B cell (primary cell): ENCODE measurements at regions not wholly inside any gene's neighbourhood (a gene's known extent, or its start where the extent isn't known, plus 50 kb on each side); places are given as distances from the start of the nearest gene placed in this dataset.
"Not testable (repeated sequence)": the region's sequence is repeated elsewhere in the genome, so short reads cannot be mapped to it uniquely, and the experiment has no call there.

Experiments
- ATAC-seq: fragments of 200-7000 bp; cut with Tn5 transposase; one replicate; pipeline ENCODE4 v1.10.0; 2021; ENCODE audit warnings: low read depth, mild to moderate bottlenecking, moderate number of reproducible peaks, moderate library complexity
- CTCF ChIA-PET: fragments of 350-600 bp; sonication (Branson Sonifier 250); formaldehyde crosslinking; loops from one replicate; lab custom pipeline; 2021; ENCODE audit warnings: antibody characterized with exemption, inconsistent platforms; lab: Charles Lee
- POLR2A ChIA-PET: fragments of 350-600 bp; sonication (Branson Sonifier 250); formaldehyde crosslinking; loops from one replicate; lab custom pipeline; 2021; ENCODE audit warnings: antibody characterized with exemption; lab: Charles Lee
- DNase-seq: peaks from one replicate; pipeline ENCODE4 v3.0.0; 2013
- H2AFZ ChIP-seq: 2 replicates; pipeline ENCODE4 v1.6.1; 2012; ENCODE audit warnings: mild to moderate bottlenecking, low read depth, low read length; ENCODE audit not compliant: insufficient read depth, poor library complexity, severe bottlenecking
- H3K27ac ChIP-seq, 2 donors: 1 replicate in 1 of 2; 2 replicates in 1 of 2; pipeline ENCODE4 v1.5.1; 2012 to 2013; ENCODE audit warnings: low read length in 2 of 2, mild to moderate bottlenecking in 2 of 2, moderate library complexity in 1 of 2
- H3K27me3 ChIP-seq, 4 experiments: fragments of 200-600 bp in 1 of 4; sonication (generic) in 1 of 4; replicated peaks in 1 of 4; 1 replicate in 2 of 4; 2 replicates in 2 of 4; pipeline versions ENCODE4 v1.6.1 to v1.7.0; 2013 to 2016; ENCODE audit warnings: low read length in 3 of 4, mild to moderate bottlenecking in 2 of 4, mixed read lengths in 1 of 4, moderate library complexity in 1 of 4; ENCODE audit not compliant: insufficient read depth in 4 of 4, control insufficient read depth in 3 of 4; ENCODE audit errors: control extremely low read depth in 1 of 4
- H3K36me3 ChIP-seq, 2 experiments: replicated peaks in 1 of 2; 1 replicate in 1 of 2; 2 replicates in 1 of 2; pipeline versions ENCODE4 v1.6.1 to v1.7.1; 2013; ENCODE audit warnings: low read length in 1 of 2; ENCODE audit not compliant: insufficient read depth in 2 of 2, control insufficient read depth in 1 of 2; ENCODE audit errors: control extremely low read depth in 1 of 2, extremely low read depth in 1 of 2
- H3K4me1 ChIP-seq, 2 donors: fragments of 200-600 bp in 1 of 2; sonication (generic) in 1 of 2; 1 replicate in 1 of 2; 2 replicates in 1 of 2; pipeline versions ENCODE4 v1.5.1 to v1.6.1; 2013 to 2017; ENCODE audit warnings: low read length in 2 of 2; ENCODE audit not compliant: control insufficient read depth in 2 of 2, insufficient read depth in 2 of 2
- H3K4me2 ChIP-seq: replicated peaks from 2 replicates; pipeline ENCODE3; 2012; ENCODE audit warnings: mild to moderate bottlenecking, low read depth, low read length; ENCODE audit not compliant: poor library complexity, severe bottlenecking
- H3K4me3 ChIP-seq, 5 experiments: fragments of 200-600 bp in 1 of 5; sonication (generic) in 1 of 5; 1 replicate in 3 of 5; 2 replicates in 2 of 5; pipeline versions ENCODE4 v1.5.1 to v1.7.0; 2011 to 2016; ENCODE audit warnings: low read length in 4 of 5, mild to moderate bottlenecking in 4 of 5, low read depth in 2 of 5, control low read depth in 1 of 5, moderate library complexity in 1 of 5; ENCODE audit not compliant: insufficient read depth in 1 of 5; ENCODE audit errors: control extremely low read depth in 1 of 5, extremely low read depth in 1 of 5
- H3K79me2 ChIP-seq: fragments of 200-600 bp; sonication (generic); one replicate; pipeline ENCODE4 v1.6.0; 2016; ENCODE audit warnings: low read length; ENCODE audit not compliant: control insufficient read depth, insufficient read depth
- H3K9ac ChIP-seq: fragments of 200-600 bp; sonication (generic); 2 replicates; pipeline ENCODE4 v1.6.1; 2017; ENCODE audit warnings: mild to moderate bottlenecking, low read length, moderate library complexity
- H3K9me3 ChIP-seq, 3 donors: one replicate each; pipeline versions ENCODE4 v1.6.1 to v1.7.1; 2013; ENCODE audit warnings: low read length in 2 of 3; ENCODE audit not compliant: control insufficient read depth in 2 of 3, insufficient read depth in 1 of 3; ENCODE audit errors: control extremely low read depth in 1 of 3
- H4K20me1 ChIP-seq: 2 replicates; pipeline ENCODE4 v1.6.0; 2012; ENCODE audit warnings: mild to moderate bottlenecking, low read length; ENCODE audit not compliant: insufficient read depth, control insufficient read depth, poor library complexity, severe bottlenecking
- H3K27ac Mint-ChIP-seq: one replicate; pipeline ENCODE4 v1.8.0; 2021; ENCODE audit warnings: mixed read lengths
- H3K27me3 Mint-ChIP-seq: one replicate; pipeline ENCODE4 v1.8.0; 2021; ENCODE audit warnings: mixed read lengths
- H3K4me1 Mint-ChIP-seq: one replicate; pipeline ENCODE4 v1.8.0; 2021; ENCODE audit warnings: mixed read lengths
- H3K4me3 Mint-ChIP-seq: one replicate; pipeline ENCODE4 v1.8.0; 2021; ENCODE audit warnings: mixed read lengths
- H3K9me3 Mint-ChIP-seq: one replicate; pipeline ENCODE4 v1.8.0; 2022; ENCODE audit warnings: mixed read lengths; ENCODE audit not compliant: insufficient read depth
- EZH2 ChIP-seq: IDR thresholded peaks from 2 replicates; pipeline ENCODE4 v1.6.1; 2012; ENCODE audit warnings: borderline replicate concordance, low read depth, mild to moderate bottlenecking, moderate library complexity, low read length; ENCODE audit not compliant: insufficient read depth, poor library complexity, severe bottlenecking
- WGBS: methylation state at CpG from one replicate; pipeline ENCODE4 v1.1.5; 2013; ENCODE audit warnings: missing lambda C conversion rate; ENCODE audit not compliant: insufficient coverage; 5-methylcytosine and 5-hydroxymethylcytosine counted together
- intact Hi-C: fragments of 100-400 bp; cut with micrococcal nuclease; formaldehyde crosslinking; loops from one replicate; pipeline ENCODE4 v1.10.0; 2022
- TF ChIP-seq, protein P1 (sequence below): fragments of 200-600 bp; IDR thresholded peaks from one replicate; pipeline ENCODE4 v1.8.0; 2022; ENCODE audit warnings: antibody characterized with exemption, mild to moderate bottlenecking

DNA sequence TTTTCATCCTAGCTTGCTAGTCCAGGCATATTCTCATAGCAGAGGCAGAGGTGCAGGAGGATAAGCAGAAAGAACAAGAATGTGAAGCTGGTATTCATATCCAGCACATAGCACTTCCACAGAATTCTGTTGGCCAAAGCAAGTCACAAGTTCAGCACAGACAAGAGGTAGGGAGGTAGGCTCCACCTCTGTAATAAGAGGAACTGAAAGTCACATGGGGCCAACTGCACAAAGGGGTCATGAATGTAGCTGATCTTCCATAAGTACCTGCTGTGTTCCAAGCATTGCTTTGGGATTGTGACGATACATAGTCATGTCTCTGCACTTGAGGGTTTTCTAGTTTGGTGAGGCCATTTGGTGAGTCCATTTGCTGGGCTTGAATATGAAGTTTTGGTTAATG lies 110.8 kb upstream of the MPHOSPH6 start:
- Histone ChIP-seq H3K79me2 (no peaks in the 10 kb centered on the region), H3K9me3 (no peaks in the 10 kb centered on the region), H3K36me3 (no peaks in the 10 kb centered on the region), H3K27ac (no peak overlapping the region), H2AFZ (no peak overlapping the region), H4K20me1 (no peaks in the 10 kb centered on the region), H3K4me1 (no peaks in the 10 kb centered on the region), H3K27me3 (no peaks in the 10 kb centered on the region), H3K4me2 (no peak overlapping the region), H3K9ac (no peak overlapping the region), H3K4me3 (no peak overlapping the region)
- ChIA-PET POLR2A (no interaction called here), CTCF (interaction anchor here (1.1 kb wide), 1 partner anchor 18 kb away, joined by 5 read pairs; no protein-coding TSS in a partner anchor)
- 100% methylated on average over 1 of the region's 1 CpG for WGBS
- Mint-ChIP-seq H3K27me3 (peaks cover 7% of the 10 kb centered on the region), H3K4me1 (no peaks in the 10 kb centered on the region), H3K4me3 (no peak overlapping the region), H3K27ac (no peak overlapping the region), H3K9me3 (peaks cover 4% of the 10 kb centered on the region)
- ATAC-seq: no peak
- intact Hi-C loops: no loop called here
- DNase-seq: no peak
- TF ChIP-seq, protein P1, sequence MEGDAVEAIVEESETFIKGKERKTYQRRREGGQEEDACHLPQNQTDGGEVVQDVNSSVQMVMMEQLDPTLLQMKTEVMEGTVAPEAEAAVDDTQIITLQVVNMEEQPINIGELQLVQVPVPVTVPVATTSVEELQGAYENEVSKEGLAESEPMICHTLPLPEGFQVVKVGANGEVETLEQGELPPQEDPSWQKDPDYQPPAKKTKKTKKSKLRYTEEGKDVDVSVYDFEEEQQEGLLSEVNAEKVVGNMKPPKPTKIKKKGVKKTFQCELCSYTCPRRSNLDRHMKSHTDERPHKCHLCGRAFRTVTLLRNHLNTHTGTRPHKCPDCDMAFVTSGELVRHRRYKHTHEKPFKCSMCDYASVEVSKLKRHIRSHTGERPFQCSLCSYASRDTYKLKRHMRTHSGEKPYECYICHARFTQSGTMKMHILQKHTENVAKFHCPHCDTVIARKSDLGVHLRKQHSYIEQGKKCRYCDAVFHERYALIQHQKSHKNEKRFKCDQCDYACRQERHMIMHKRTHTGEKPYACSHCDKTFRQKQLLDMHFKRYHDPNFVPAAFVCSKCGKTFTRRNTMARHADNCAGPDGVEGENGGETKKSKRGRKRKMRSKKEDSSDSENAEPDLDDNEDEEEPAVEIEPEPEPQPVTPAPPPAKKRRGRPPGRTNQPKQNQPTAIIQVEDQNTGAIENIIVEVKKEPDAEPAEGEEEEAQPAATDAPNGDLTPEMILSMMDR: no peak
- no peak for TF ChIP-seq EZH2

DNA sequence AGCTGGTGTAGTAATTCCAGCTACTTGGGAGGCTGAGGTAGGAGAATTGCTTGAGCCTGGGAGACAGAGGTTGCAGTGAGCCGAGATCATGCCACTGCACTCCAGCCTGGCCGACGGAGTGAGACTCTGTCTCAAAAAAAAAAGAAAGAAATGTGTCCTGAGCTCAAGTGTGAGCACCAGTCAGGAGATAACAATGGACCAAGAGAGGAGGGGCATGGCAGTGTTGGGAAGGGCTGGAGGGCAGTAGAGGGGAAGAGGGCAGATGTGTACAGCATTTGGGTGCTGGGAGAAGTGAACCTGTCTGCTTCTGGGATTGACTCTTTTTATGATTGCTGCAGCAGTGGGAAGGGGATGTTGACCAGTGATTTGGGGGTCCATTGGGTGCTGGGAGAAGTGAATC lies 105.3 kb upstream of the MPHOSPH6 start:
- H3K27me3 Mint-ChIP-seq: peaks cover 13% of the 10 kb centered on the region
- H3K79me2 ChIP-seq, H3K4me3 ChIP-seq, H3K9me3 ChIP-seq, intact Hi-C loops, H3K4me3 Mint-ChIP-seq, H3K36me3 ChIP-seq, ATAC-seq, H3K27ac ChIP-seq, H3K27ac Mint-ChIP-seq, H3K27me3 ChIP-seq, H2AFZ ChIP-seq, H3K4me2 ChIP-seq, H4K20me1 ChIP-seq, H3K9ac ChIP-seq, H3K4me1 Mint-ChIP-seq, CTCF ChIA-PET, H3K4me1 ChIP-seq, H3K9me3 Mint-ChIP-seq, DNase-seq, POLR2A ChIA-PET: not testable (repeated sequence)
- 90% methylated on average over 3 of the region's 3 CpGs for WGBS
